CD4-positive, alpha-beta memory T cell (primary cell): ENCODE measurements at regions not wholly inside any gene's neighbourhood (a gene's known extent, or its start where the extent isn't known, plus 50 kb on each side); places are given as distances from the start of the nearest gene placed in this dataset.

Experiments
- CTCF ChIA-PET: fragments of 350-600 bp; sonication (Branson Sonifier 250); formaldehyde crosslinking; loops from one replicate; lab custom pipeline; 2021; ENCODE audit warnings: inconsistent platforms; ENCODE audit not compliant: partially characterized antibody; lab: Charles Lee
- POLR2A ChIA-PET: fragments of 350-600 bp; sonication (Branson Sonifier 250); formaldehyde crosslinking; loops from one replicate; lab custom pipeline; 2021; ENCODE audit not compliant: partially characterized antibody; lab: Charles Lee
- DNase-seq, 5 donors: peaks; one replicate each; pipeline versions ENCODE4 v3.0.0 to v3.0.0-alpha.2; 2020 to 2022; ENCODE audit warnings: mixed read lengths in 1 of 5
- H3K27ac ChIP-seq: one replicate; pipeline ENCODE4 v1.7.0; 2013; ENCODE audit warnings: low read depth, low read length
- H3K27me3 ChIP-seq: 2 replicates; pipeline ENCODE4 v1.7.0; 2013; ENCODE audit warnings: mild to moderate bottlenecking, low read length, moderate library complexity; ENCODE audit not compliant: insufficient read depth
- H3K36me3 ChIP-seq: 2 replicates; pipeline ENCODE4 v1.7.0; 2013; ENCODE audit warnings: mild to moderate bottlenecking, low read length, moderate library complexity; ENCODE audit not compliant: insufficient read depth
- H3K4me1 ChIP-seq: 2 replicates; pipeline ENCODE4 v1.7.0; 2013; ENCODE audit warnings: mild to moderate bottlenecking, low read length, moderate library complexity; ENCODE audit not compliant: insufficient read depth
- H3K4me3 ChIP-seq, 2 donors: one replicate each; pipeline ENCODE4 v1.7.0; 2013; ENCODE audit warnings: low read length in 2 of 2, mild to moderate bottlenecking in 1 of 2
- H3K9me3 ChIP-seq, 2 donors: one replicate each; pipeline ENCODE4 v1.7.0; 2013; ENCODE audit warnings: low read length in 2 of 2, control low read depth in 1 of 2; ENCODE audit not compliant: control insufficient read depth in 1 of 2
- H3K27ac Mint-ChIP-seq, 7 donors: one replicate each; pipeline ENCODE4 v1.8.0; 2020 to 2021; ENCODE audit warnings: mixed read lengths in 7 of 7, mild to moderate bottlenecking in 6 of 7, inconsistent platforms in 3 of 7, moderate library complexity in 3 of 7
- H3K27me3 Mint-ChIP-seq, 2 donors: one replicate each; pipeline ENCODE4 v1.8.0; 2020 to 2021; ENCODE audit warnings: mixed read lengths in 2 of 2
- H3K36me3 Mint-ChIP-seq, 2 donors: one replicate each; pipeline ENCODE4 v1.8.0; 2020 to 2021; ENCODE audit warnings: mixed read lengths in 2 of 2, inconsistent platforms in 1 of 2, mild to moderate bottlenecking in 1 of 2
- H3K4me1 Mint-ChIP-seq, 4 donors: one replicate each; pipeline ENCODE4 v1.8.0; 2020 to 2021; ENCODE audit warnings: mixed read lengths in 4 of 4, mild to moderate bottlenecking in 1 of 4
- H3K4me3 Mint-ChIP-seq, 8 donors: one replicate each; pipeline ENCODE4 v1.8.0; 2020 to 2021; ENCODE audit warnings: mixed read lengths in 8 of 8, mild to moderate bottlenecking in 7 of 8, moderate library complexity in 6 of 8, inconsistent platforms in 3 of 8
- H3K9me3 Mint-ChIP-seq, 8 donors: one replicate each; pipeline ENCODE4 v1.8.0; 2020 to 2021; ENCODE audit warnings: mixed read lengths in 8 of 8, mild to moderate bottlenecking in 5 of 8, inconsistent platforms in 3 of 8, moderate library complexity in 1 of 8
- intact Hi-C: fragments of 100-400 bp; cut with micrococcal nuclease; formaldehyde crosslinking; loops from one replicate; pipeline ENCODE4 v1.15.1; 2023

GRCh38 chr6:170042123-170042522 is 248.8 kb downstream of the DLL1 start:
- POLR2A ChIA-PET: no interaction called here
- CTCF ChIA-PET: no interaction called here
- Histone ChIP-seq H3K27me3 (no peaks in the 10 kb centered on the region), H3K9me3 (no peaks in the 10 kb centered on the region), H3K4me1 (no peaks in the 10 kb centered on the region), H3K36me3 (no peaks in the 10 kb centered on the region), H3K27ac (no peak overlapping the region), H3K4me3 (no peak overlapping the region)
- peak overlapping the region in 1 of 7 donors; percentile 37 for H3K27ac Mint-ChIP-seq
- peaks cover 0 to 8% of the 10 kb centered on the region in 2 donors for H3K27me3 Mint-ChIP-seq
- H3K4me3 Mint-ChIP-seq: no peak overlapping the region
- intact Hi-C loops: no loop called here
- peaks cover 0 to 9% (median under 1%) of the 10 kb centered on the region in 8 donors for H3K9me3 Mint-ChIP-seq
- H3K4me1 Mint-ChIP-seq: peaks cover 0 to 1% (median 0%) of the 10 kb centered on the region in 4 donors
- no peaks in the 10 kb centered on the region for H3K36me3 Mint-ChIP-seq
- no peak for DNase-seq

DNA sequence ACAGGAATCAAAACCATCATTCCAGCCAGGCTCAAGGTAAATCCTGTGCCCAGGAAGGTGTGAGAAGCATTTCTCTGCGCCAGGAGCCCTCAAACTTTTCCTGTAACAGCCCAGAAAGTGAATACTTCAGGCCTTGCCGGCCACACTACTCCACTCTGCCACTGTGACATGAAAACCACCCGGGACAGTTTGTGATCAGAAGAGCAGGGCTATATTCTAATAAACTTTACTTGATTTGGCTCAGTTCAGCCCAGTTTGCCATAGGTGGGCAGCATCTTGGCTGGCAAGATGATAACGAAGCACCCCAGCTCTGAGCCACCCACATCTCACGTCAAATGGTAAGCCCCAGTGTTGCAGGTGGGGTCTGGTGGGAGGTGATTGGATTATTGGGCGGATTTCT is 249.4 kb downstream of the DLL1 start:
- no peak overlapping the region for H3K4me3 Mint-ChIP-seq
- DNase-seq: no peak
- POLR2A ChIA-PET: no interaction called here
- Histone ChIP-seq H3K4me1 (no peaks in the 10 kb centered on the region), H3K27ac (no peak overlapping the region), H3K36me3 (no peaks in the 10 kb centered on the region), H3K9me3 (no peaks in the 10 kb centered on the region), H3K27me3 (no peaks in the 10 kb centered on the region), H3K4me3 (no peak overlapping the region)
- no peak overlapping the region for H3K27ac Mint-ChIP-seq
- H3K27me3 Mint-ChIP-seq: peaks cover 0 to 8% of the 10 kb centered on the region in 2 donors
- peaks cover 0 to 3% of the 10 kb centered on the region in 2 donors for H3K36me3 Mint-ChIP-seq
- intact Hi-C loops: no loop called here
- peaks cover 0 to 13% (median 5%) of the 10 kb centered on the region in 8 donors for H3K9me3 Mint-ChIP-seq
- H3K4me1 Mint-ChIP-seq: peaks cover 0 to under 1% (median 0%) of the 10 kb centered on the region in 4 donors
- CTCF ChIA-PET: no interaction called here

DNA sequence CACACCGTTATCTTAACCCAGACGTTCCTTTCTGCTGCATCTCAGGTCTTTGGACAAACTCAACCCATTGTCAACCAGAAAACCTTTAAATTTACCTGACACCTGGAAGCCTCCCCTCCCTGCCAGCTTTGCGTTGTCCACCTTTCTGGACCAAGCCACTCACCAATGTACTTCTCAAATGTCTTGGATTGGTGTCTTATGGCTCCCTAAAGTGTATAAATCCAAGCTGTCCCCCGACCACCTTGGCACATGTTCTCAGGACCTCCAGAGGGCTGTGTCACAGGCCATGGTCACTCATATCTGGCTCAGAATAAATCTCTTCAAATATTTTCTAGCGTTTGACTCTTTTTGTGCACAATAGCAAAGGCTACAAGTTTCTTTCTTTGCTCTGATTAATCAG is 250.0 kb downstream of the DLL1 start:
- intact Hi-C loops: no loop called here
- H3K27ac Mint-ChIP-seq: peak overlapping the region in 1 of 7 donors; percentile 73
- no peaks in the 10 kb centered on the region for H3K4me1 Mint-ChIP-seq
- DNase-seq: no peak
- H3K27ac ChIP-seq: no peak overlapping the region
- H3K27me3 ChIP-seq: no peaks in the 10 kb centered on the region
- H3K4me3 Mint-ChIP-seq: no peak overlapping the region
- H3K4me1 ChIP-seq: no peaks in the 10 kb centered on the region
- H3K9me3 Mint-ChIP-seq: peaks cover 0 to 18% (median 11%) of the 10 kb centered on the region in 8 donors
- H3K9me3 ChIP-seq: no peaks in the 10 kb centered on the region
- H3K4me3 ChIP-seq: no peak overlapping the region
- H3K36me3 ChIP-seq: no peaks in the 10 kb centered on the region
- ChIA-PET POLR2A (no interaction called here), CTCF (no interaction called here)
- peaks cover 0 to 7% of the 10 kb centered on the region in 2 donors for H3K36me3 Mint-ChIP-seq
- H3K27me3 Mint-ChIP-seq: peaks cover 0 to 8% of the 10 kb centered on the region in 2 donors

GRCh38 chr6:170040115-170040500 is 250.8 kb downstream of the DLL1 start:
- H3K27ac Mint-ChIP-seq: no peak overlapping the region
- Histone ChIP-seq H3K4me1 (no peaks in the 10 kb centered on the region), H3K27me3 (no peaks in the 10 kb centered on the region), H3K9me3 (no peaks in the 10 kb centered on the region), H3K27ac (no peak overlapping the region), H3K36me3 (no peaks in the 10 kb centered on the region), H3K4me3 (no peak overlapping the region)
- CTCF ChIA-PET: no interaction called here
- H3K4me3 Mint-ChIP-seq: no peak overlapping the region
- H3K9me3 Mint-ChIP-seq: peaks cover 0 to 25% (median 15%) of the 10 kb centered on the region in 8 donors
- no peaks in the 10 kb centered on the region for H3K4me1 Mint-ChIP-seq
- no peak for DNase-seq
- POLR2A ChIA-PET: no interaction called here
- peaks cover 0 to 4% of the 10 kb centered on the region in 2 donors for H3K27me3 Mint-ChIP-seq
- H3K36me3 Mint-ChIP-seq: peaks cover 0 to 7% of the 10 kb centered on the region in 2 donors
- intact Hi-C loops: no loop called here

DNA sequence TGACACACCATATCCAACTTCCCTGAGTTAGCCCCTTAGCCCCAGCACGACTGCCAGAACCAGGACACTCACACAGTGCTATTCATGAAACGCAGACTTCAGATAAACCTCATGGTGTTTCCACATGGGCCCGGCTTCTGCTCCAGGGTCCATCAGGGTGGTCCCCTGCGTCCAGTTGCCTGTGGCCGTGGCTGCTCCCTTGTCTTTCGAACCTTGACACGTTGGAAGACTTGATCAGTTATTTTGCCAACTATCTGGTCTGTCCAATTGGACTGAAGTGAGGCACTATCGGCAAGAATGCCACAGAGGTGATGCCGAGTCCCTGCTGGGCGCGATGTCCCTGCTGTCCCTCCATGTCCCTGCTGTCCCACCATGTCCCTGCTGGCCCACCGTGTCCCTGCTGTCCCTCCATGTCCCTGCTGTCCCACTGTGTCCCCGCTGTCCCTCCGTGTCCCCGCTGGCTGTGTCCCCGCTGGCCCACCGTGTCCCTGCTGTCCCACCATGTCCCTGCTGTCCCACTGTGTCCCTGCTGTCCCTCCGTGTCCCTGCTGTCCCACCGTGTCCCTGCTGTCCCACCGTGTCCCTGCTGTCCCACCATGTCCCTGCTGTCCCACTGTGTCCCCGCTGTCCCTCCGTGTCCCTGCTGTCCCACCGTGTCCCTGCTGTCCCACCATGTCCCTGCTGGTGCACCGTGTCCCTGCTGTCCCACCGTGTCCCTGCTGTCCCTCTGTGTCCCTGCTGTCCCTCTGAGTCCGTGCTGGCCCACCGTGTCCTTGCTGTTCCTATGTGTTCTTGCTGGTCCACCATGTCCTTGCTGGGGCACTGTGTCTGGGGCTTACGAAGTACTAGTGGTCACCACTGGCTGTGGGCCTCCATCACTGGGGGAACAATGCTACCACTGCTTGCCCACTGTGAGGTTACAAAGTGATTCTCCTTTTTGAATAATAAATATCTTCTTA is 251.4 kb downstream of the DLL1 start:
- peaks cover 0 to 7% of the 10 kb centered on the region in 2 donors for H3K36me3 Mint-ChIP-seq
- intact Hi-C loops: no loop called here
- no peaks in the 10 kb centered on the region for H3K4me1 Mint-ChIP-seq
- Histone ChIP-seq H3K27ac (no peak overlapping the region), H3K4me1 (no peaks in the 10 kb centered on the region), H3K9me3 (no peaks in the 10 kb centered on the region), H3K27me3 (no peaks in the 10 kb centered on the region), H3K4me3 (no peak overlapping the region), H3K36me3 (no peaks in the 10 kb centered on the region)
- ChIA-PET CTCF (no interaction called here), POLR2A (no interaction called here)
- H3K27me3 Mint-ChIP-seq: peaks cover 0 to 3% of the 10 kb centered on the region in 2 donors
- peaks cover 0 to 26% (median 15%) of the 10 kb centered on the region in 8 donors for H3K9me3 Mint-ChIP-seq
- no peak overlapping the region for H3K27ac Mint-ChIP-seq
- no peak overlapping the region for H3K4me3 Mint-ChIP-seq
- DNase-seq: no peak

DNA sequence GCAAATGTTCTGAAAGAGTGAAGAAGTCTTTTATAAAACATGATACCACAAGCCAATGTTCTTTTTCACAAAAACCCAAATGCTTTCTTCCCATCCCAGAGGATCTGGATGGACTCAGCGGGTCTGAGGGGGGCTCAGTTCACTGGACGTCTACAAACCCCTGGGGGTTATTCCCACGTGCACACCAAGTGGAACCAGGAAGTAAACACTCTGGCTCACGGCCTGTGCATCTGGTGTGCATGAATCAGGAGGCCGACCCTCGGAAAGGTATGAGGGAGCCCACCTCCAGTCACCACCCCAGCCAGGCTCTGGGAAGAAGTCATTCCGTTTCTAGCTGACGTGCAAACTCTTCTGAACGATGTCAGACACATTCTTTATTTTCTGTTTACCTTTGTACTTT is 252.2 kb downstream of the DLL1 start:
- H3K4me3 ChIP-seq: no peak overlapping the region
- Mint-ChIP-seq H3K4me1 (no peaks in the 10 kb centered on the region), H3K4me3 (no peak overlapping the region), H3K36me3 (peaks cover 0 to 7% of the 10 kb centered on the region in 2 donors), H3K27me3 (peaks cover 0 to 3% of the 10 kb centered on the region in 2 donors), H3K27ac (no peak overlapping the region), H3K9me3 (peaks cover 0 to 29% (median 17%) of the 10 kb centered on the region in 8 donors)
- intact Hi-C loops: no loop called here
- no peak overlapping the region for H3K27ac ChIP-seq
- H3K36me3 ChIP-seq: no peaks in the 10 kb centered on the region
- H3K4me1 ChIP-seq: no peaks in the 10 kb centered on the region
- CTCF ChIA-PET: no interaction called here
- H3K27me3 ChIP-seq: no peaks in the 10 kb centered on the region
- POLR2A ChIA-PET: no interaction called here
- no peak for DNase-seq
- H3K9me3 ChIP-seq: no peaks in the 10 kb centered on the region

- Mint-ChIP-seq H3K27me3 (peaks cover 0 to 3% of the 10 kb centered on the region in 2 donors), H3K9me3 (peaks cover 0 to 33% (median 19%) of the 10 kb centered on the region in 8 donors), H3K27ac (no peak overlapping the region), H3K36me3 (peaks cover 0 to 7% of the 10 kb centered on the region in 2 donors), H3K4me3 (no peak overlapping the region), H3K4me1 (no peaks in the 10 kb centered on the region)
- Histone ChIP-seq H3K9me3 (no peaks in the 10 kb centered on the region), H3K27ac (no peak overlapping the region), H3K4me1 (no peaks in the 10 kb centered on the region), H3K4me3 (no peak overlapping the region), H3K27me3 (no peaks in the 10 kb centered on the region), H3K36me3 (no peaks in the 10 kb centered on the region)
- DNase-seq: no peak
- POLR2A ChIA-PET: no interaction called here
- CTCF ChIA-PET: no interaction called here
- intact Hi-C loops: no loop called here
Measured at GRCh38 chr6:170038251-170038650, 252.6 kb downstream of the DLL1 start.
